HG02610 (cell line): ENCODE measurements at regions not wholly inside any gene's neighbourhood (a gene's known extent, or its start where the extent isn't known, plus 50 kb on each side); places are given as distances from the start of the nearest gene placed in this dataset.

ENCODE experiments used
- ATAC-seq: cut with Tn5 transposase; IDR thresholded peaks from one replicate; pipeline ENCODE4 v1.9.1; 2021; ENCODE audit warnings: mild to moderate bottlenecking, moderate library complexity; ENCODE audit not compliant: unreplicated experiment

DNA sequence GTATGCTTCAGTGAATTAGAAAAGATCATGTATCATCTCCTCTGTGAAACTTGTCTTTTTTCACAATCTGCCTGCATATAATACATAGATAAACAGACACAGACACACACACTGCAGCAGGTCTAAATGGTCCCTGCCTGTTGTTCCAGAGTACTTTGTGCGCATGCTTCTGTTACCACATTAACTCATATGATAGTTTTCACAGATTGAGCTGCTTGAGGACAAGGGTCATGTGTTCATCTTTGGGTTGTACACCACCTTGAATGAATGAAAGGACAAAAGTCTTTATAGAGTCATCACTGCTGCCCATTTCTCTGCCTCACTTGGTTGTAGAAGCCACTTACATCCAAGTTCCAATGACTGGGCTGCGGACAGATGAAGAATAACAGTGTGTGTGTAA, 72.7 kb upstream of the GLS start:
- no peak for ATAC-seq

GRCh38 chr2:190809139-190809764, 71.4 kb upstream of the GLS start:
- no peak for ATAC-seq

DNA sequence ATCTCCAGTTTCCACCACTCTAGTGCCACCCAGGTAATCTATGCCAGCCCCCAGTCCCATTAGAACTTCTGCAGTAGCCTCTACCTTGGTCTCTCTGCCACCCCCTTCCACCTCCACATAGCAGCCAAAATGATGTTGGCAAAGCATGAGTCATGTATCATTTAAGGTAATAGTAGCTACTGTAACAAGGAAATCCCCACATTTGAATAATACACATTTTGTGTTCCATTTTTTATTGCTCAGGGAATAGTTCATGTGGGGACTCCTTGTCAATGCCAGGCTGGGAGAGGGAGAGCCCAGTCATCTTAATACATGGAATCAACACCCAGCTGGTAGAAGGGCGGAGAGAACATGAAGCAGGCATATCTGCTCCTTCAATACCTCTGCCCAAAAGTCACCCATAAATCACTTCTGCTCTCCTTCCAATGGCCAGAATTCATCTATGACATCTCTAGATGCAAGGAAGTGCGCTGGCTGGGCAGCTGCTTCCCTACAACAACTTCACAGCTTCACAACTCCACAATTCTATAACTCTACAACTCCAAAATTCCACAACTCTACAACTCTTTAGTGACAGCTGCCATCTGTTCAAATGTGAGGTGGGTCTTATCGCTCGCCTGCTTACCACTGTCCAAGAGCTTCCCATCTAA, 70.6 kb upstream of the GLS start:
- ATAC-seq = no peak

- ATAC-seq = no peak
Measured at GRCh38 chr2:190810981-190811587, 69.5 kb upstream of the GLS start.

- no peak for ATAC-seq
Measured at GRCh38 chr2:190811811-190812210, 68.8 kb upstream of the GLS start.

- no peak for ATAC-seq
Measured at GRCh38 chr2:190812506-190813294, 67.9 kb upstream of the GLS start.

DNA sequence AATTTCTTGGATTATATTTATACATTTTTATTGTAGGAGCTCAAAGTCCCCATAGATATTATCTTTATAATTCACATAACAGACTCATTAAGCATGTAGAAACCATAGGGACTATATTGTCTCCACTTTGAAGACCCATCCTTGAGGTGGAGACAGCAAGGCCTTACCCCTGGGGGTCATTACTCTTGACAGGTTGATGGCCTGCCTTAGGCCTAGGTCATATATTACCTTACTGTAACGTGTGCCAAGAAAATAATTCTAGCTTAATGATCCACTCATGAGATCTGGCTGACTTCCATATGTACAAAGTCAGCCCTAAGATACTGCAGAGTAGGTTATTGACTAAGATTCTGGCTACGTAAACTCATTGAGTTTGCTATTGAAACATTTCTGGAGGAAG, 65.4 kb upstream of the GLS start:
- no peak for ATAC-seq

GRCh38 chr2:190817082-190817481, 63.5 kb upstream of the GLS start:
- no peak for ATAC-seq

GRCh38 chr2:190819840-190820301, 60.8 kb upstream of the GLS start:
- no peak for ATAC-seq

DNA sequence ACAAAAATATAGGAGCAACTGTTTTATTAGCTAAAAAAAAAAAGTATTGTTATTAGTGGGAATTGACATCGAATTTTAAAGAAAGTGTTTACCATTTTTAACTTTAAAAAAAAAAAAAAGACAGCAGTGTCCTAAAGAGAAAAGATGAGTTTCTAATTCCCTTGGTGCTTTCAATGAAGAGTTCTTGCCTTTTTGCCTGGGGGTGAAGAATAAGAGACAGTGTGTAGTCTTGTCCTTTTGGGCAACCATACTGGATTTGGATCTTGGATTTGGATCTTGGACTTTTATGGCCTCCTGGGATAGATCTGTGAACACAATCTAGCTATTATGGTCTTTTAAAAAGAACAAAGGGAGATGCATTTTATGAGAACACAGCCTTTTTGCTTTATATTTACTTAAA, 60.2 kb upstream of the GLS start:
- ATAC-seq = no peak

DNA sequence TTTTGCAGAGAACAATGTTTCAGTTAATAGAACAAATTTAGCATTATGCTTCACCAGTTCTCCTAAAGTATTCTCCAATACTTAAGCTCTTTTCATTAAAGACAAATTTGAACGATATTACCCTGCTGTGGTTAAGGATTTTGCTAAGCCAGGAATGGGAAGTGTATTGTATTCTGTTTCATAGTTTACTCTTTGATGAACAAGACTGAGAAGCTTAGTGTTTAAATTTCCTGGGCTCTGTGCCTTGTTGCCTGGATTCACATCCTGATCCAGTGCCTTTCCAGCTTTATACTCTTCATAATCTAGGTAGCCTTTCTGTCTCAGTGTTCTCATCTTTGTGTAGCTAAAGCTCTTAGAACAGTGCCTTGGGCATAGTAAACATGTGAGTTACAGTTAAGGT, 58.6 kb upstream of the GLS start:
- ATAC-seq = no peak

DNA sequence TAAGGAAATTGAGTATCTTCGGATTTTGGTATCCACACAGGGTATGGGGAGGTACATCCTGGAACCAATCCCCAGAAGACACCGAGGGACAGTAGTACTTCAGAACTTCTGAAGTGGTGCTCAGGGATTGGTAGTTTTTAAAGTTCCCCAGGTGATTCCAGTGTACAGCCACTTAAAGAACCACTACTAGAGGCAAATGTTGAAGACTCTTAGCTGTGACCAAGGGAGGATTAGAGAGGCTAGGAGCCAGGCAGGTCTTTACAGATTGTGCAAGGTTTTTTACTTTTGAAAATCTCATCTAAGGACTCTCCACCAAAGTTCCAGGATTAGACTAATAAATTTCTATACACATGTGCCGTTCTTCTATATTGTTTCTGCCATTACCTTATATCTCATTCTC, 52.9 kb upstream of the GLS start:
- ATAC-seq = no peak

GRCh38 chr2:190829642-190830041, 51.0 kb upstream of the GLS start:
- no peak for ATAC-seq
